Hindlimb muscle (tissue), 1 donor: ENCODE measurements at regions not wholly inside any gene's neighbourhood (a gene's known extent, or its start where the extent isn't known, plus 50 kb on each side); places are given as distances from the start of the nearest gene placed in this dataset.

Source experiments
- DNase-seq: peaks from one replicate; pipeline ENCODE4 v3.0.0-alpha.2; 2013

DNA sequence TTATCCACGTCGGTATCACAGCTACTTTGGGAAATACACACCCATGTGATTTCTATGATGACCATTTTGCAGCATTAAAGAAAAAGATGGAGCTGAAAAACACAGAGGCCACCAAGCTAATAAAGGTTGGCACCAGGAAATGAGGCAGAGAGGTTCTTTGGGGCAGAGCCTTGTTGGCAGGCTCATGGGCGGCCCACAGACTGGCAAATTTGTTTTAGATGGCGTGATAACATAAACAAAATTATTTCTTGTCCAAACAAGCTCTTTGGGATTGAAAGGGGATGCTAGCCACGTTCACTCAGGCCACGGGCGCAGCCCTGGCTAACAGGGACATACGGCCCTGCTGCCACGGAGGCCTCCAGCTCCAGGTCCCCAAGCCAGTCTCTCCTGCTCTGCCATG lies 135.9 kb upstream of the ZMIZ1 start:
- DNase-seq: no peak

DNA sequence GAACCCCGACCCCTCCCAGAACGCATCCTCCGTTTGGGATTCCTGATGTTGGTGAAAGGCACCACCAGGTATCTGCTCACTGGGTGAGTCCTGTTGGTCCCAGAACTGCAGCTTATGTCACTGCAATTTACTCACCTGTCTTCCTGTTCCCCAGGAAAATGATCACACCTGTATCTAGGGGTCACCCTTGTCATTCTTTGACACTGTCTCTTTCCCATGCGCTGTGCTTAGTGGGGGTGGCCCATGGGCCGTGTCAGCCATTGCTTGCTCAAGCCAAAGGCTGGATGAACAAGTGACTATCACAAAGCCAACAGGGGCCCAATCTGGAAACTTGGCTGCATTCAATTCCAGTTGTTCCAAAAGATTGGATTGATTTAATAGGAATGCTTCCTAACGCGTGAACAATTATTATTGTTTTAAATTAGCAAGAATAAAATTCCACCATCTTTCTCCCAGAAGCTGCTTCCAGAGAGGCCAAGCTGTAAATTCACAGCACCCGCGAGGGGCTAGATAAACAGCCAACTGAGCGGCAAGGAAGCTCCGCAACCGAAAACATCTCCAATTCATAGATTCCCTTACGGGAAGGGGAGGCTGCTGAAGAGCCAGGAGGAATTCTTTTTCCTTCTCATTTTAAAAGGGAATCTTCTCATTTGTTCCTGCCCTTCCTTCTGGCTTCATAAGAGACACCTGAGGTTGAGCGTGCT lies 134.8 kb upstream of the ZMIZ1 start:
- no peak for DNase-seq

- no peak for DNase-seq
Observed at GRCh38 chr10:78934532-78934898, 134.3 kb upstream of the ZMIZ1 start.

DNA sequence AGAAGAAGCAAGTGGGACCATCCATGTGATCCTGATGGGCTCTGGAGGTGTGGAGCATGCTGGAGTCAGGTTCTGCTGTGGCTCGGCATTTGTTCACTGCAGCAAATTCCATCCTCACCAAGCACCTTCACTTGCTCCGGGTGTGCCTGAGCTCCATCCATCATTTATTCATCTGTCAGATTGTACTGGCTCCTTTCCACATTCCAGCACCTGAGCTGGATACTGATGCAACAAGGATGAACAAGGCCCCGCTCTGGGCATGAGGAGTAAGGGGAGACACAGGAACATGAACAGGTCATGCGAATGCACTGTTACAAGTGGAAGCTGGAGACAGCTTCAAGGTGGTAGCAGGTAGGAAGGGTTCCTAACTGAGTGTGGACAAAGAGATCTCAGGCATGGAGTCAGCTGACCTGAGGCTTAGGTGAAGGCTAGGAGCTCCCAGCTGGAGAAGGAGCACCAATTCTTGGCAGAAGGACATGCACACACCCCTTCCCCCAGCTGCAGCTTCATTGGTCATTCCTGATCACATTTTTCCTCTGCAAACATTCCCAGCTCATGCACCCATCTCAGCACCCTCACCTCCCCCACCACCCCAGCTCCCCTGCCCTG lies 133.7 kb upstream of the ZMIZ1 start:
- DNase-seq: no peak

DNA sequence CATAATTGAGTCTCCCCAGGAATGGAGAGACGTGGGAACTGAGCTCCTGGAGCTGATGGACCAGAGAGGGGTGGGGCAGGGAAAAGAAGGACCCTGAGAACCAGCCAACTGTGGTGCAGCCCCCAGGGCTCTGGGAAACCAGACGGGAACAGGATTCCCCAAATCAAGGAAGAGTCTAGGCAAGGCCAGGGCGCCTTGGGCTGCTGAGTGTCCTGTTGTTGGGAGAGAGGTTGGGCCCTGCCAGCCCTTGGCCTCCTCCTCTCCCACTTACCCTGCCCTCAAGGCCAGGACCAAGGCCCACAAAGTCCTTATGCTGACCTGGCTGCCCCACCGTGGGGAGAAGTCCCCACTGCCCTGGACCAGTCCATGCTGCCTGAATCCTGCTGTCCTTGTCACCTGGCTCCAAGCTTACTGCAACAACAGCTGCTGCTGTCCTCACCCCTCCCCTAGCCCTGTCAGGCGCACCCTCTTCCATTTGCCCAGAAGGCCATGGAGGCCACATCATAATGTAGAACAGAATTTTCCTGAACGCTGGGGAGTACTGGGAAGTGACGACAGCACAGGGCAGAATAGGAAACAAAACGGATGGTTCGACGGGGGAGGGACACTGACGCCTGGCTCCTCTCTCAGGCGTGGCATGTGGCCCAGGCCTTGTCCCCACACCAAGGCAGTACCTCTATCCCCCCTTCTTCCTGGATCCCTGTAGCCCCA lies 132.9 kb upstream of the ZMIZ1 start:
- no peak for DNase-seq

- no peak for DNase-seq
Observed at GRCh38 chr10:78936412-78937342, 132.1 kb upstream of the ZMIZ1 start.

GRCh38 chr10:78937393-78937792 lies 131.4 kb upstream of the ZMIZ1 start:
- DNase-seq: no peak

GRCh38 chr10:78937800-78938694 lies 130.7 kb upstream of the ZMIZ1 start:
- no peak for DNase-seq

DNA sequence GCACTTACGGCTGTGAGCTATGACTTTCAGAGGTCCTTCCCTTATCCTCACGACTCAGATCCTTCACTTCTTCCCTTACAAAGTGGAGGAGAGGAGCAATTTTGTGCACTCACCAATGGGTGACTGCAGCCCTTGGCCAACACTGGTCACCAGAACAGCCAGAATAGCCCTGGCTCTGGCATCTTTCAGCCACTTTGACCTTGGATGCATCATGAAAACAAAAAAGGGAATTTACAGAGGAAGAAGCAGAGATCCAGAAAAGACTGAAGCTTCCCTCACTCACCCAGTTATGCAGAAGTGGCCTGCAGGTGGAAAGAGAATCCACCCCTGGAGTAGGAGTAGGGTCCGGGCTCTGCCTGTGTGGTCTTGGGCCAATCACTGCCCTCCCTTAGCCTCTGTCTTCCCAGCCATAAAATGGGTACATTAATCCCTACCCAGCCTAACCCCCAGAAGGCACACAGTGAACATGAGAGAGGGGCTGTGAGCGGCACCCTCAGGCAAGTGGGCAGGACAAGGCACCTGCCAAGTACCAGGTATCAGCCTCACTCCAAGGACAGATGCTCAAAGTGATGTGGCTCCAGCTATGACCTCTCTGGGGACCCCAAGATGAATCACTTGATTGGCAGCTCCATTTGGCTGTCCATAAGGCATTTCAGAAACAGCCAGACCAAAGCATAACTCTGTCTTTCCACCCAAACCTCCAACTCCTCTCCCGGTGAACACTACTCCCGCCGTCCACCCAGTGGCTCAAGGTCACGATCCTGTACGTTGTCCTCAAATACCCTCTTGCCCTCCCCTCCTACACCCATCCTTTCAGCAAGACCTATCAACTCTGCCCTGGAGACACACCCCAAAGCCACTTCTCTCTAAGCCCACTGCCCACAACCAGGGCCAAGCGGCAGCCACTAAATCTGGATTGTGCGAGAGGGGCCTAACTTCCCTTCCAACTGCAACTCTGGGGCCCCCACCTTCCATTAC lies 129.8 kb upstream of the ZMIZ1 start:
- DNase-seq: no peak

DNA sequence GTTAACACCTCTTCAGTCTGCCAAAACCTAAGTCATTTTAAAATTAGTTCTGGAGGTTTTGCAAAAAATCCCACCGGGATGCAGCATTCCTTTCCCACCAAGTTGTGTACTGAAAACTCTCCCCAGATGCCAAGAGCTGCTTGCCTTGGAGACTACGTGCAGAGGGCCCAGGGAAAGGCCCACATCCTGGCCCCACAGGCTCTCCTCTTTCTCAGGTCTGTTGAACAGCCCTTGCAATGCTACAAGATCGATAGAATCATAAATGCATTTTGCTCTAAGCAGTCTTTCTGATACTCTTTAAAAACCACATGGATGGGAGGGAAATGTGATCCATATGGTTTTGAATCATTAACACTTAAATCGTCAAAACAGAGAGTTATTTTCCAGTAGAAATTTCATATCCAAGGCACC lies 126.7 kb upstream of the ZMIZ1 start:
- no peak for DNase-seq

DNA sequence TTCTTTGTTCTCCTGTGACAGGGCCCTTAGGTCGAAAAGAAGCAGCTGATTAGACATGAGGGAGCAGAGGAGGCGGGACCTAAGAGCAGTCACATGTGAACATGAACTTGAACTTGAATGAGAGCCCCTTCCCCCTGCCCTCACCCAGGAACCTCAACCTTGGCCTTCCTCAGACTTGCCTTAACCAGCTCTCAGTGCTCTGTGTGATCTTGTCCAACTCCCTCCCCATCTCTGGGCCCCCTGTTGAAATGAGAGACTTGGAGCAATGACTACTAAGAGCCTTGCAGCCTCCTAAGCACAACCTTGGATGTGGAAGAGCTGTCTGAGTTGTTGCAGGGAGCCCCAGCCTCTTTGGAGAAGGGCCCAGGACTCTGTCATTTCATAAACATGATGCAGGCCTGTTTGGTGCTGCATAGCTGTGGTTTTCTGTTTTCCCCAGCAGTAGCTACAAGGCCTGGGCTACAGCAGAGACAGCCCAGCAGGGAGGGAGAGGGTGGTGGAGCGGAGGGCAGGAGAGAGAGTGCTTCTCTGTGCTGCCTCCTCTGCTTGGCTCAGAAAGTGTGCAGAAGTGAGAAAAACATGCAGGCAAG lies 123.9 kb upstream of the ZMIZ1 start:
- peak; percentile 83 for DNase-seq

DNA sequence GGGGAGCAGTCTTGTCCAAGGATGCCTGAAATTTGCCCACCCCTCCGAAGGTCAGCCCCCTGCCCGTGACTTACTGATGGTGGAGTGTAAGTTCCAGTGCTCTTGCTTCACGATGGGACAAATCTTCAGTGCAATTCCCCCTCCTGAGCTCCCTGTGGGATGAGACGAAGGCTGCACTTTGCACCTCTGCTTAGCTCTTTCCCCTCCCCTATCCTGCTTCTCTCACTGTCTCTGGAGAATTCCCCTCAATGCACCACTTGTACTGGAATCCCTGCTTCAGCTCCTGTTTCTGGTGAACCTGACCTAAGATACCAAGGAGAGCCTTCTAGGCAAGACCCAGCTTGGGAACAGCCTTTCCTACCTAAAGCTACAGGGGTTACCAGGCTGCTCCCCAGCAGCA lies 122.9 kb upstream of the ZMIZ1 start:
- DNase-seq: no peak

- no peak for DNase-seq
Observed at GRCh38 chr10:78947226-78947625, 121.5 kb upstream of the ZMIZ1 start.

DNA sequence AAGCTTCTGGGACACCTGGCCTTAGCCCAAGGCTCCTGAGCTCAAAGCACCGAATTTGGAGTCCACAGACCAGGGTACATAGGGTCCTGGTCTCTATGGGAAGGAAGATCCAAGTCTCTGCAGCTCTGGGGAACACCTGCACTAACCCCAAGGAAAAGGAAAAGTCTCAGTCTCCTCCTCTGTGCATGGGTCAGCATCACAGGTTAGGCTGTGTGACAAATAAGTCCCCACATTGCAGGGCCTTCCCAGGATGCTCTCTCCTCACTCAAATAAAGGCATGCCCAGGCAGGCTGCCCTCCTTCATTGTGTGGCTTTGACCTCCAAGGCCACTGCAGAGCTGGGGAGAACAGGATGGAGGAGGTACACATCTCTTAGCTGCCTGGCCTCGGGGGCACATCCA lies 121.0 kb upstream of the ZMIZ1 start:
- DNase-seq: no peak

DNA sequence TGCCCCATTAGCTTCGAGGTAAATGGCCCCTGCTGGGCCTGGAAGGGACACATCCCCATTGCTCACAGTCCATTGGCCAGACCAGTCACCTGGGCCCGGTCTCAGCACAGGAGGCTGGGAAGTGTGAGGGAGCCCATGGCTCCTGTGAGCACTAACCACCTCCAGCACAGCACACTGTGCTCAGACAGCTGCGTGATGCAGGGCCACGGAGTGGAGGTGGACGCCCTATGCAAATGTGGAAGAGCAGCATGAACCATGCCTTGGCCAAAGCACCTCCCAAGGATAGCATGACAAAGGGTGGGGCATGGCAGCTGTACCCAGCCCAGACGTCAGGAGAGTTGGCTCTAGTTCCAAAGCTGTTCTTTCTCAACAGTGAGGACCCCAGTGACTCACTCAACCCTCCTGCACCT lies 120.1 kb upstream of the ZMIZ1 start:
- no peak for DNase-seq

- no peak for DNase-seq
Observed at GRCh38 chr10:78950656-78951587, 117.8 kb upstream of the ZMIZ1 start.

DNA sequence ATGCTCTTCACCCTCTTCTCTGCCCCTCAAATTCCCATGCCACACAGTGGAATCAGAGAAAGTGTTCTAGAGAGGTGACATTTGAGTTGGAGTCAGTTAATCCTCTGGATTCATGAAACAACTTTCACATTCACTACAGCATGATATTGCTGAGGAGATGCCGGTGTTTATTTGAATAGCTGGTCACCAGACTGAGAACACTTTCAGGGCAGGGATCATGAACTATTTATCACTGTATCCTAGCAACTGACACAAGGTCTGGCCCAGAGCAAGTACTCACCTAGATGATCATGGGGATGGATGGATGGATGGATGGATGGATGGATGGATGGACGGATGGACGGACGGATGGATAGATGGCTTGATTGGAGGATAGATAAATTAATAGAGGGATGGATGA lies 116.7 kb upstream of the ZMIZ1 start:
- DNase-seq: no peak

- peak; percentile 73 for DNase-seq
Observed at GRCh38 chr10:78952686-78953085, 116.1 kb upstream of the ZMIZ1 start.
